ENCODE measurements at regions not wholly inside any gene's neighbourhood (a gene's known extent, or its start where the extent isn't known, plus 50 kb on each side); places are given as distances from the start of the nearest gene placed in this dataset.

DNA sequence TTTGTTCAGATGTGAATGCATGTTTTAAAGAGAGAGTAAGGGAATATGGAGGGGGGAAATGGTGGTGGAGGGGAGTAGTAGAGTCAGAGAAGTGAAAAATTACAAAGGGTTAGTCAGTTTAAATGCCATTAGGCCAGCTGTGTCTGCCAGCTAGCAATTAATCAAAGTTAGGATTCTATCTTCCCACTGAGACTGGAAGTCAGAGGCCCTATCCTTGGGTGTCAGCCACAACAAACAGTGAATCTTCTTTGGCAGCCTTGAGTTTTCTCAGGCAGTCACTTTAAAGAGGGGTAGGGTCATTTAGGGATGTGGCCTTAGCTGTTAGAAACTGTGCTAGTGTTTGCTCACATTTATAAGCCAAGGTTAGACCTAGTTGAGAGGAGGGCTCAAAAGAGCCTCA is 120.5 kb upstream of the BTBD3 start (continued):
- TF ChIP-seq, protein P1, sequence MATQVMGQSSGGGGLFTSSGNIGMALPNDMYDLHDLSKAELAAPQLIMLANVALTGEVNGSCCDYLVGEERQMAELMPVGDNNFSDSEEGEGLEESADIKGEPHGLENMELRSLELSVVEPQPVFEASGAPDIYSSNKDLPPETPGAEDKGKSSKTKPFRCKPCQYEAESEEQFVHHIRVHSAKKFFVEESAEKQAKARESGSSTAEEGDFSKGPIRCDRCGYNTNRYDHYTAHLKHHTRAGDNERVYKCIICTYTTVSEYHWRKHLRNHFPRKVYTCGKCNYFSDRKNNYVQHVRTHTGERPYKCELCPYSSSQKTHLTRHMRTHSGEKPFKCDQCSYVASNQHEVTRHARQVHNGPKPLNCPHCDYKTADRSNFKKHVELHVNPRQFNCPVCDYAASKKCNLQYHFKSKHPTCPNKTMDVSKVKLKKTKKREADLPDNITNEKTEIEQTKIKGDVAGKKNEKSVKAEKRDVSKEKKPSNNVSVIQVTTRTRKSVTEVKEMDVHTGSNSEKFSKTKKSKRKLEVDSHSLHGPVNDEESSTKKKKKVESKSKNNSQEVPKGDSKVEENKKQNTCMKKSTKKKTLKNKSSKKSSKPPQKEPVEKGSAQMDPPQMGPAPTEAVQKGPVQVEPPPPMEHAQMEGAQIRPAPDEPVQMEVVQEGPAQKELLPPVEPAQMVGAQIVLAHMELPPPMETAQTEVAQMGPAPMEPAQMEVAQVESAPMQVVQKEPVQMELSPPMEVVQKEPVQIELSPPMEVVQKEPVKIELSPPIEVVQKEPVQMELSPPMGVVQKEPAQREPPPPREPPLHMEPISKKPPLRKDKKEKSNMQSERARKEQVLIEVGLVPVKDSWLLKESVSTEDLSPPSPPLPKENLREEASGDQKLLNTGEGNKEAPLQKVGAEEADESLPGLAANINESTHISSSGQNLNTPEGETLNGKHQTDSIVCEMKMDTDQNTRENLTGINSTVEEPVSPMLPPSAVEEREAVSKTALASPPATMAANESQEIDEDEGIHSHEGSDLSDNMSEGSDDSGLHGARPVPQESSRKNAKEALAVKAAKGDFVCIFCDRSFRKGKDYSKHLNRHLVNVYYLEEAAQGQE (IDR thresholded peaks at IDR 0.05; ENCODE audit: low read depth), result no peak
- no peak for TF ChIP-seq ZFX (IDR thresholded peaks at IDR 0.05)

DNA sequence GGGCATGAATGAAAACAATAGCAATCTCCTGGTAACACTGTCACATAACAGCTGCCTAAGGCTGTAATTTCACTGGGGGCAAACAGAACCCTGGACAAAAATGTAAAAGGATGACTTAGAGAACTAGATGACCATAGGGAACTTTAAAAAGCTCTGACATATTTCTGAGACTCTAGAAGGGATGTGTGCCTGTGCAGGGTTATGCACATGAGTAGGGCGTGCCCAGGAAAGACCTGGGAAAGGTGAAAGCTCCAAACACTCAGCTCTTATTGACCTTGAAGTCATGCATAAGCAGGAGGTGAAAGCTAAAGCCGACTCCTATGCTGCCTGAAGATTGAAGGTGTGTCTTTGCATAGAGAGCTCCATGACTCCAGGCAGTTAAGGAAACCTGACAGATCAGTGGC is 118.4 kb upstream of the BTBD3 start:
- BruUV-seq (replicated peaks), result no TSS peak
- Histone ChIP-seq H3K4me1 (ENCODE audit: control insufficient read depth in 1 of 2, insufficient read depth in 2 of 2, low read length in 2 of 2) (no peaks in the 10 kb centered on the region), H4K20me1 (ENCODE audit: insufficient read depth) (no peaks in the 10 kb centered on the region), H3K27ac (ENCODE audit: low read depth, low read length) (no peak overlapping the region), H3K79me2 (ENCODE audit: insufficient read depth, low read length) (no peaks in the 10 kb centered on the region), H3K9ac (ENCODE audit: low read length) (no peak overlapping the region), H3K4me3 (replicated peaks in 1 of 2; ENCODE audit: low read depth in 1 of 2, low read length in 2 of 2) (no peak overlapping the region), H3K4me2 (ENCODE audit: low read length) (no peak overlapping the region), H3K9me2 (ENCODE audit: insufficient read depth) (no peaks in the 10 kb centered on the region), H3K36me3 (ENCODE audit: control insufficient read depth in 1 of 2, insufficient read depth in 2 of 2, low read length in 2 of 2) (no peaks in the 10 kb centered on the region), H3K27me3 (ENCODE audit: insufficient read depth, low read length) (no peaks in the 10 kb centered on the region), H2AFZ (ENCODE audit: low read depth, low read length, poor library complexity, severe bottlenecking) (no peak overlapping the region), H3K9me3 (ENCODE audit: control insufficient read depth in 1 of 2, insufficient read depth in 1 of 2, low read depth in 1 of 2, low read length in 2 of 2) (no peaks in the 10 kb centered on the region)
- no peak for DNase-seq (ENCODE audit: low read depth, low spot score)
- CTCF ChIA-PET, result no interaction called here
- no peak for ATAC-seq
- POLR2A ChIA-PET, result no interaction called here
- intact Hi-C loops (cut with micrococcal nuclease), result no loop called here
- RAD21 ChIA-PET (ENCODE audit: low non-redundant PET in 1 of 2, low total read pairs in 2 of 2, uncharacterized antibody in 2 of 2, unreplicated experiment in 2 of 2), result no interaction called here
- TF ChIP-seq TCF7L2 (IDR thresholded peaks at IDR 0.05; ENCODE audit: borderline replicate concordance, extremely low read depth, insufficient read depth, insufficient read length) (no peak), SIN3A (IDR thresholded peaks at IDR 0.05; ENCODE audit: low read depth) (no peak), RAD21 (IDR thresholded peaks at IDR 0.05; ENCODE audit: low read depth) (no peak), SP1 (IDR thresholded peaks at IDR 0.05; ENCODE audit: low read depth) (no peak), FOSL1 (IDR thresholded peaks at IDR 0.05; ENCODE audit: low read depth) (no peak), SRF (IDR thresholded peaks at IDR 0.05; ENCODE audit: low read depth) (no peak), ZFX (IDR thresholded peaks at IDR 0.05) (no peak), ZNF274 (IDR thresholded peaks at IDR 0.05; ENCODE audit: low read depth, low read length) (no peak), CEBPB (IDR thresholded peaks at IDR 0.05; ENCODE audit: low read depth) (no peak), JUND (IDR thresholded peaks at IDR 0.05) (no peak), EGR1 (IDR thresholded peaks at IDR 0.05; ENCODE audit: low read depth) (no peak), ELF1 (IDR thresholded peaks at IDR 0.05; ENCODE audit: borderline replicate concordance, low read depth) (no peak), CBX3 (IDR thresholded peaks at IDR 0.05; ENCODE audit: low read depth) (no peak), EZH2 (IDR thresholded peaks at IDR 0.05) (no peak), EZH2phosphoT487 (IDR thresholded peaks at IDR 0.05; ENCODE audit: borderline replicate concordance) (no peak), POLR2A (IDR thresholded peaks at IDR 0.05; ENCODE audit: borderline replicate concordance, extremely low read depth, insufficient read depth, insufficient read length) (no peak)
- TF ChIP-seq, protein P2, sequence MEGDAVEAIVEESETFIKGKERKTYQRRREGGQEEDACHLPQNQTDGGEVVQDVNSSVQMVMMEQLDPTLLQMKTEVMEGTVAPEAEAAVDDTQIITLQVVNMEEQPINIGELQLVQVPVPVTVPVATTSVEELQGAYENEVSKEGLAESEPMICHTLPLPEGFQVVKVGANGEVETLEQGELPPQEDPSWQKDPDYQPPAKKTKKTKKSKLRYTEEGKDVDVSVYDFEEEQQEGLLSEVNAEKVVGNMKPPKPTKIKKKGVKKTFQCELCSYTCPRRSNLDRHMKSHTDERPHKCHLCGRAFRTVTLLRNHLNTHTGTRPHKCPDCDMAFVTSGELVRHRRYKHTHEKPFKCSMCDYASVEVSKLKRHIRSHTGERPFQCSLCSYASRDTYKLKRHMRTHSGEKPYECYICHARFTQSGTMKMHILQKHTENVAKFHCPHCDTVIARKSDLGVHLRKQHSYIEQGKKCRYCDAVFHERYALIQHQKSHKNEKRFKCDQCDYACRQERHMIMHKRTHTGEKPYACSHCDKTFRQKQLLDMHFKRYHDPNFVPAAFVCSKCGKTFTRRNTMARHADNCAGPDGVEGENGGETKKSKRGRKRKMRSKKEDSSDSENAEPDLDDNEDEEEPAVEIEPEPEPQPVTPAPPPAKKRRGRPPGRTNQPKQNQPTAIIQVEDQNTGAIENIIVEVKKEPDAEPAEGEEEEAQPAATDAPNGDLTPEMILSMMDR (IDR thresholded peaks at IDR 0.05 in 2 of 3, conservative IDR thresholded peaks at IDR 0.05 in 1 of 3; ENCODE audit: borderline replicate concordance in 1 of 3, insufficient read depth in 1 of 3, low read depth in 2 of 3, low read length in 2 of 3), result no peak
- TF ChIP-seq, protein P1 (IDR thresholded peaks at IDR 0.05; ENCODE audit: low read depth), result no peak
- TF ChIP-seq, protein P3, sequence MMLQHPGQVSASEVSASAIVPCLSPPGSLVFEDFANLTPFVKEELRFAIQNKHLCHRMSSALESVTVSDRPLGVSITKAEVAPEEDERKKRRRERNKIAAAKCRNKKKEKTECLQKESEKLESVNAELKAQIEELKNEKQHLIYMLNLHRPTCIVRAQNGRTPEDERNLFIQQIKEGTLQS (IDR thresholded peaks at IDR 0.05), result no peak
